ENCODE measurements at regions not wholly inside any gene's neighbourhood (a gene's known extent, or its start where the extent isn't known, plus 50 kb on each side); places are given as distances from the start of the nearest gene placed in this dataset.

- DNase-seq = no peak
Observed at GRCh38 chr17:68812876-68813584, 142.2 kb downstream of the ABCA8 start.

GRCh38 chr17:68809148-68809547 lies 146.0 kb downstream of the ABCA8 start:
- DNase-seq = no peak

- DNase-seq = no peak
Observed at GRCh38 chr17:68807998-68808772, 147.0 kb downstream of the ABCA8 start.

- DNase-seq = no peak
Observed at GRCh38 chr17:68805609-68806008, 149.6 kb downstream of the ABCA8 start.

- no peak for DNase-seq
Observed at GRCh38 chr17:68804777-68805520, 150.2 kb downstream of the ABCA8 start.

GRCh38 chr17:68803164-68803929 lies 151.8 kb downstream of the ABCA8 start:
- DNase-seq = no peak

- no peak for DNase-seq
Observed at GRCh38 chr17:68801335-68802247, 153.6 kb downstream of the ABCA8 start.

GRCh38 chr17:68800751-68801150 lies 154.4 kb downstream of the ABCA8 start:
- no peak for DNase-seq

- no peak for DNase-seq
Observed at GRCh38 chr17:68794636-68795434, 160.4 kb downstream of the ABCA8 start.

- DNase-seq = no peak
Observed at GRCh38 chr17:68792873-68793272, 162.3 kb downstream of the ABCA8 start.

GRCh38 chr17:68792042-68792685 lies 163.0 kb downstream of the ABCA8 start:
- DNase-seq = no peak

- no peak for DNase-seq
Observed at GRCh38 chr17:68790931-68791330, 164.3 kb downstream of the ABCA8 start.

GRCh38 chr17:68790492-68790891 lies 164.7 kb downstream of the ABCA8 start:
- DNase-seq = no peak

GRCh38 chr17:68789203-68789962 lies 165.8 kb downstream of the ABCA8 start:
- no peak for DNase-seq

GRCh38 chr17:68785565-68786486 lies 169.4 kb downstream of the ABCA8 start:
- DNase-seq = no peak

GRCh38 chr17:68784431-68784830 lies 170.8 kb downstream of the ABCA8 start:
- DNase-seq = no peak

- no peak for DNase-seq
Observed at GRCh38 chr17:68783861-68784260, 171.3 kb downstream of the ABCA8 start.

- DNase-seq = no peak
Observed at GRCh38 chr17:68782789-68783188, 172.4 kb downstream of the ABCA8 start.
